SK-N-SH (cell line): ENCODE measurements at regions not wholly inside any gene's neighbourhood (a gene's known extent, or its start where the extent isn't known, plus 50 kb on each side); places are given as distances from the start of the nearest gene placed in this dataset.

Experiments used
- CTCF ChIA-PET: fragments of 300-600, 350-600 bp; formaldehyde crosslinking; extraction: SDS; loops from one replicate; lab custom pipeline; 2021; lab: Yijun Ruan, JAX
- POLR2A ChIA-PET: fragments of 350-600 bp; sonication (Branson Sonifier 250); formaldehyde crosslinking; extraction: SDS; loops from one replicate; lab custom pipeline; 2020; ENCODE audit warnings: antibody characterized with exemption, inconsistent platforms; lab: Yijun Ruan, JAX
- DNase-seq: peaks from one replicate; pipeline ENCODE4 v3.0.0; 2012
- H2AFZ ChIP-seq: fragments of 200-600 bp; sonication (generic); 2 replicates; pipeline ENCODE4 v1.8.1; 2016; ENCODE audit warnings: antibody characterized with exemption, mild to moderate bottlenecking, low read depth
- H3F3A ChIP-seq: fragments of 200-600 bp; sonication (generic); replicated peaks from 2 replicates; pipeline ENCODE3; 2016; ENCODE audit warnings: antibody characterized with exemption, mild to moderate bottlenecking; ENCODE audit not compliant: insufficient read depth
- H3K27ac ChIP-seq, 2 experiments: fragments of 200-500 bp in 1 of 2; fragments of 200-600 bp in 1 of 2; sonication (Bioruptor generic) in 1 of 2; sonication (generic), shearing (Covaris generic) in 1 of 2; 2 replicates each; pipeline versions ENCODE4 v1.5.1 to v1.6.1; 2014 to 2016; ENCODE audit warnings: low read depth in 2 of 2, inconsistent platforms in 1 of 2, low read length in 1 of 2, mild to moderate bottlenecking in 1 of 2, mixed read lengths in 1 of 2
- H3K27me3 ChIP-seq: fragments of 200-600 bp; sonication (generic), shearing (Covaris generic); 2 replicates; pipeline ENCODE4 v1.6.1; 2016; ENCODE audit warnings: mixed run types; ENCODE audit not compliant: insufficient read depth
- H3K36me3 ChIP-seq, 2 experiments: fragments of 200-500 bp in 1 of 2; fragments of 200-600 bp in 1 of 2; sonication (Bioruptor generic) in 1 of 2; sonication (generic) in 1 of 2; replicated peaks in 1 of 2; 2 replicates each; pipeline versions ENCODE3 to v1.5.1; 2014 to 2016; ENCODE audit warnings: low read length in 1 of 2, mild to moderate bottlenecking in 1 of 2; ENCODE audit not compliant: insufficient read depth in 2 of 2, control insufficient read depth in 1 of 2
- H3K4me1 ChIP-seq, 2 experiments: fragments of 200-500 bp in 1 of 2; fragments of 200-600 bp in 1 of 2; sonication (Bioruptor generic) in 1 of 2; sonication (generic), shearing (Covaris generic) in 1 of 2; 2 replicates each; pipeline versions ENCODE4 v1.5.1 to v1.6.1; 2014 to 2016; ENCODE audit warnings: low read depth in 1 of 2, low read length in 1 of 2, mixed run types in 1 of 2; ENCODE audit not compliant: insufficient read depth in 2 of 2, control insufficient read depth in 1 of 2
- H3K4me2 ChIP-seq: fragments of 200-600 bp; sonication (generic), shearing (Covaris generic); 2 replicates; pipeline ENCODE4 v1.6.1; 2017; ENCODE audit warnings: mixed run types
- H3K4me3 ChIP-seq, 2 experiments: fragments of 200-500 bp in 1 of 2; fragments of 200-600 bp in 1 of 2; sonication (Bioruptor generic) in 1 of 2; sonication (generic), shearing (Covaris generic) in 1 of 2; 2 replicates each; pipeline versions ENCODE4 v1.5.1 to v1.8.1; 2014 to 2016; ENCODE audit warnings: low read depth in 2 of 2, inconsistent platforms in 1 of 2, low read length in 1 of 2, mild to moderate bottlenecking in 1 of 2, mixed read lengths in 1 of 2, moderate library complexity in 1 of 2
- H3K79me2 ChIP-seq: fragments of 200-600 bp; sonication (generic); 2 replicates; pipeline ENCODE4 v1.8.1; 2017; ENCODE audit warnings: mild to moderate bottlenecking; ENCODE audit not compliant: insufficient read depth
- H3K9ac ChIP-seq: fragments of 200-600 bp; sonication (generic); 2 replicates; pipeline ENCODE4 v1.6.1; 2017; ENCODE audit warnings: mixed run types
- H3K9me2 ChIP-seq: fragments of 200-600 bp; sonication (generic); 2 replicates; pipeline ENCODE4 v1.6.1; 2017; ENCODE audit warnings: mixed run types
- H3K9me3 ChIP-seq: fragments of 200-600 bp; sonication (generic); 2 replicates; pipeline ENCODE4 v1.6.1; 2017; ENCODE audit warnings: mixed run types, mild to moderate bottlenecking, moderate library complexity
- H4K20me1 ChIP-seq: fragments of 200-600 bp; sonication (generic); 2 replicates; pipeline ENCODE4 v1.6.1; 2017; ENCODE audit warnings: mild to moderate bottlenecking, mixed run types; ENCODE audit not compliant: insufficient read depth
- ELF1 ChIP-seq: IDR thresholded peaks from 2 replicates; pipeline ENCODE4 v1.4.0; 2012
- EZH2phosphoT487 ChIP-seq: fragments of 200-600 bp; sonication (generic); IDR thresholded peaks from 2 replicates; pipeline ENCODE4 v1.6.1; 2017; ENCODE audit warnings: low read depth, mixed run types, mild to moderate bottlenecking, antibody characterized with exemption, moderate library complexity, borderline replicate concordance
- FOXJ3 ChIP-seq: sonication (generic); formaldehyde crosslinking; IDR thresholded peaks from 2 replicates; pipeline ENCODE4 v1.5.1; 2020; ENCODE audit warnings: mild to moderate bottlenecking, missing genetic modification reagents
- FOXM1 ChIP-seq: IDR thresholded peaks from 2 replicates; pipeline ENCODE4 v1.4.0; 2012; ENCODE audit warnings: low read depth, mild to moderate bottlenecking
- GATA2 ChIP-seq: sonication (generic); formaldehyde crosslinking; IDR thresholded peaks from 2 replicates; pipeline ENCODE4 v1.5.0; 2020; ENCODE audit warnings: mild to moderate bottlenecking, missing genetic modification reagents
- JUND ChIP-seq: IDR thresholded peaks from 2 replicates; pipeline ENCODE4 v1.4.0; 2012
- MEF2A ChIP-seq: IDR thresholded peaks from 2 replicates; pipeline ENCODE4 v1.4.0; 2012; ENCODE audit warnings: low read depth, borderline replicate concordance
- NFIC ChIP-seq: IDR thresholded peaks from 2 replicates; pipeline ENCODE4 v1.4.0; 2012; ENCODE audit warnings: borderline replicate concordance
- NRF1 ChIP-seq: IDR thresholded peaks from 2 replicates; pipeline ENCODE4 v1.6.1; 2012; ENCODE audit warnings: low read depth, mild to moderate bottlenecking, low read length
- RAD21 ChIP-seq: IDR thresholded peaks from 2 replicates; pipeline ENCODE4 v1.6.1; 2012; ENCODE audit warnings: mild to moderate bottlenecking, low read length
- RCOR1 ChIP-seq: fragments of 150-350 bp; IDR thresholded peaks from 2 replicates; pipeline ENCODE4 v1.6.1; 2017; ENCODE audit warnings: antibody characterized with exemption, low read length
- REST ChIP-seq: IDR thresholded peaks from 2 replicates; pipeline ENCODE4 v1.6.1; 2012; ENCODE audit warnings: mild to moderate bottlenecking, low read depth, low read length, moderate library complexity
- RFX5 ChIP-seq: IDR thresholded peaks from 2 replicates; pipeline ENCODE4 v1.6.1; 2012; ENCODE audit warnings: mild to moderate bottlenecking, improper control_type of control experiment, low read length
- RXRA ChIP-seq: IDR thresholded peaks from 2 replicates; pipeline ENCODE4 v1.4.0; 2012; ENCODE audit warnings: low read depth, mild to moderate bottlenecking, borderline replicate concordance
- SMC3 ChIP-seq: IDR thresholded peaks from 2 replicates; pipeline ENCODE4 v1.6.1; 2012; ENCODE audit warnings: low read depth, low read length, improper control_type of control experiment
- YY1 ChIP-seq: IDR thresholded peaks from 2 replicates; pipeline ENCODE4 v1.4.0; 2012; ENCODE audit warnings: low read depth, mild to moderate bottlenecking
- ZBTB33 ChIP-seq: IDR thresholded peaks from 2 replicates; pipeline ENCODE4 v1.4.0; 2012; ENCODE audit warnings: low read depth, borderline replicate concordance
- WGBS: methylation state at CpG from one replicate; pipeline ENCODE4 v1.1.6; 2017; ENCODE audit warnings: low lambda C conversion rate; 5-methylcytosine and 5-hydroxymethylcytosine counted together
- TF ChIP-seq, protein P1 (sequence below): fragments of 200-600 bp; sonication (generic); IDR thresholded peaks from 2 replicates; pipeline ENCODE4 v1.6.1; 2017; ENCODE audit warnings: antibody characterized with exemption, mild to moderate bottlenecking, moderate library complexity
- TF ChIP-seq, protein P2 (sequence below): IDR thresholded peaks from 2 replicates; pipeline ENCODE4 v1.4.0; 2012; ENCODE audit warnings: low read depth
- TF ChIP-seq, protein P3 (sequence below): IDR thresholded peaks from 2 replicates; pipeline ENCODE4; 2012

GRCh38 chr4:126475730-126476129, 1157.0 kb upstream of the INTU start:
- no peaks in the 10 kb centered on the region for H3F3A ChIP-seq
- H3K27ac ChIP-seq, result no peak overlapping the region
- H2AFZ ChIP-seq, result no peak overlapping the region
- H3K4me1 ChIP-seq, result no peaks in the 10 kb centered on the region
- no peaks in the 10 kb centered on the region for H3K36me3 ChIP-seq
- ChIA-PET POLR2A (no interaction called here), CTCF (no interaction called here)
- no peak overlapping the region for H3K4me2 ChIP-seq
- no peaks in the 10 kb centered on the region for H3K9me3 ChIP-seq
- 62% methylated on average over 2 of the region's 2 CpGs for whole genome bisulfite sequencing
- H4K20me1 ChIP-seq, result no peaks in the 10 kb centered on the region
- no peak overlapping the region for H3K9ac ChIP-seq
- no peaks in the 10 kb centered on the region for H3K9me2 ChIP-seq
- no peaks in the 10 kb centered on the region for H3K79me2 ChIP-seq
- H3K4me3 ChIP-seq, result no peak overlapping the region
- DNase-seq, result no peak
- no peak for TF ChIP-seq SMC3
- TF ChIP-seq REST, result no peak
- no peak for TF ChIP-seq JUND
- TF ChIP-seq RXRA, result no peak
- TF ChIP-seq, protein P1, sequence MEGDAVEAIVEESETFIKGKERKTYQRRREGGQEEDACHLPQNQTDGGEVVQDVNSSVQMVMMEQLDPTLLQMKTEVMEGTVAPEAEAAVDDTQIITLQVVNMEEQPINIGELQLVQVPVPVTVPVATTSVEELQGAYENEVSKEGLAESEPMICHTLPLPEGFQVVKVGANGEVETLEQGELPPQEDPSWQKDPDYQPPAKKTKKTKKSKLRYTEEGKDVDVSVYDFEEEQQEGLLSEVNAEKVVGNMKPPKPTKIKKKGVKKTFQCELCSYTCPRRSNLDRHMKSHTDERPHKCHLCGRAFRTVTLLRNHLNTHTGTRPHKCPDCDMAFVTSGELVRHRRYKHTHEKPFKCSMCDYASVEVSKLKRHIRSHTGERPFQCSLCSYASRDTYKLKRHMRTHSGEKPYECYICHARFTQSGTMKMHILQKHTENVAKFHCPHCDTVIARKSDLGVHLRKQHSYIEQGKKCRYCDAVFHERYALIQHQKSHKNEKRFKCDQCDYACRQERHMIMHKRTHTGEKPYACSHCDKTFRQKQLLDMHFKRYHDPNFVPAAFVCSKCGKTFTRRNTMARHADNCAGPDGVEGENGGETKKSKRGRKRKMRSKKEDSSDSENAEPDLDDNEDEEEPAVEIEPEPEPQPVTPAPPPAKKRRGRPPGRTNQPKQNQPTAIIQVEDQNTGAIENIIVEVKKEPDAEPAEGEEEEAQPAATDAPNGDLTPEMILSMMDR, result no peak
- TF ChIP-seq YY1, result no peak
- no peak for TF ChIP-seq RFX5
- no peak for TF ChIP-seq ELF1
- TF ChIP-seq, protein P2, sequence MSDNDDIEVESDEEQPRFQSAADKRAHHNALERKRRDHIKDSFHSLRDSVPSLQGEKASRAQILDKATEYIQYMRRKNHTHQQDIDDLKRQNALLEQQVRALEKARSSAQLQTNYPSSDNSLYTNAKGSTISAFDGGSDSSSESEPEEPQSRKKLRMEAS, result no peak
- TF ChIP-seq, protein P3, sequence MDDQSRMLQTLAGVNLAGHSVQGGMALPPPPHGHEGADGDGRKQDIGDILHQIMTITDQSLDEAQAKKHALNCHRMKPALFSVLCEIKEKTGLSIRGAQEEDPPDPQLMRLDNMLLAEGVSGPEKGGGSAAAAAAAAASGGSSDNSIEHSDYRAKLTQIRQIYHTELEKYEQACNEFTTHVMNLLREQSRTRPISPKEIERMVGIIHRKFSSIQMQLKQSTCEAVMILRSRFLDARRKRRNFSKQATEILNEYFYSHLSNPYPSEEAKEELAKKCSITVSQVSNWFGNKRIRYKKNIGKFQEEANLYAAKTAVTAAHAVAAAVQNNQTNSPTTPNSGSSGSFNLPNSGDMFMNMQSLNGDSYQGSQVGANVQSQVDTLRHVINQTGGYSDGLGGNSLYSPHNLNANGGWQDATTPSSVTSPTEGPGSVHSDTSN, result no peak
- no peak for TF ChIP-seq NRF1
- no peak for TF ChIP-seq FOXJ3
- no peak for TF ChIP-seq RAD21
- no peak for TF ChIP-seq RCOR1
- TF ChIP-seq NFIC, result no peak
- no peak for TF ChIP-seq GATA2 (CRISPR knock-in tag)
- TF ChIP-seq FOXM1, result no peak
- TF ChIP-seq MEF2A, result no peak
- no peak for TF ChIP-seq EZH2phosphoT487
- TF ChIP-seq ZBTB33, result no peak
- H3K27me3 ChIP-seq, result no peaks in the 10 kb centered on the region
